Neural progenitor cell (in vitro differentiated cells): ENCODE measurements at regions not wholly inside any gene's neighbourhood (a gene's known extent, or its start where the extent isn't known, plus 50 kb on each side); places are given as distances from the start of the nearest gene placed in this dataset.

Experiments
- DNase-seq: peaks from one replicate; pipeline ENCODE4 v3.0.0-alpha.2; 2016; ENCODE audit warnings: low spot score
- H2AFZ ChIP-seq: fragments of 200-600 bp; sonication (generic); replicated peaks from 2 replicates; pipeline ENCODE4 v1.6.1; 2016; ENCODE audit warnings: antibody characterized with exemption
- H3F3A ChIP-seq: fragments of 200-600 bp; sonication (generic); 2 replicates; pipeline ENCODE4 v1.6.1; 2016; ENCODE audit warnings: antibody characterized with exemption, low read depth
- H3K27ac ChIP-seq: fragments of 200-600 bp; sonication (generic); 2 replicates; pipeline ENCODE4 v1.5.1; 2016; ENCODE audit warnings: mild to moderate bottlenecking
- H3K27me3 ChIP-seq: fragments of 200-600 bp; sonication (generic); 2 replicates; pipeline ENCODE4 v1.6.1; 2016; ENCODE audit warnings: mild to moderate bottlenecking, moderate library complexity
- H3K36me3 ChIP-seq: fragments of 200-600 bp; sonication (generic); 2 replicates; pipeline ENCODE4 v1.5.1; 2016
- H3K4me1 ChIP-seq: fragments of 200-600 bp; sonication (generic); 2 replicates; pipeline ENCODE4 v1.6.1; 2016; ENCODE audit warnings: mixed run types
- H3K4me2 ChIP-seq: fragments of 200-600 bp; sonication (generic); 2 replicates; pipeline ENCODE4 v1.6.1; 2016
- H3K4me3 ChIP-seq: fragments of 200-600 bp; sonication (generic); 2 replicates; pipeline ENCODE4 v1.5.1; 2016
- H3K79me2 ChIP-seq: fragments of 200-600 bp; sonication (generic); 2 replicates; pipeline ENCODE4 v1.6.1; 2016; ENCODE audit warnings: low read depth
- H3K9ac ChIP-seq: fragments of 200-600 bp; sonication (generic); 2 replicates; pipeline ENCODE4 v1.6.1; 2016
- H3K9me3 ChIP-seq: fragments of 200-600 bp; sonication (generic); 2 replicates; pipeline ENCODE4 v1.5.1; 2016; ENCODE audit warnings: low read depth
- H4K20me1 ChIP-seq: fragments of 200-600 bp; sonication (generic); 2 replicates; pipeline ENCODE4 v1.6.1; 2016; ENCODE audit warnings: low read depth
- H3K27ac Mint-ChIP-seq: 3 replicates; pipeline ENCODE4 v1.8.0; 2021; ENCODE audit warnings: mixed read lengths
- H3K27me3 Mint-ChIP-seq: 2 replicates; pipeline ENCODE4 v1.8.0; 2022; ENCODE audit warnings: low read depth, mild to moderate bottlenecking, inconsistent platforms, moderate library complexity, mixed read lengths; ENCODE audit not compliant: insufficient read depth
- H3K36me3 Mint-ChIP-seq: 3 replicates; pipeline ENCODE4 v1.8.0; 2021; ENCODE audit warnings: mixed read lengths
- H3K4me1 Mint-ChIP-seq: 3 replicates; pipeline ENCODE4 v1.8.0; 2021; ENCODE audit warnings: mixed read lengths
- H3K4me3 Mint-ChIP-seq: 3 replicates; pipeline ENCODE4 v1.8.0; 2021; ENCODE audit warnings: mild to moderate bottlenecking, moderate library complexity, mixed read lengths
- H3K9me3 Mint-ChIP-seq: 3 replicates; pipeline ENCODE4 v1.8.0; 2020; ENCODE audit warnings: mixed read lengths
- EZH2 ChIP-seq: fragments of 200-600 bp; sonication (generic); IDR thresholded peaks from 2 replicates; pipeline ENCODE4 v1.6.1; 2017; ENCODE audit warnings: antibody characterized with exemption, mild to moderate bottlenecking, moderate library complexity
- EZH2phosphoT487 ChIP-seq: fragments of 200-600 bp; sonication (generic); IDR thresholded peaks from 2 replicates; pipeline ENCODE4 v1.6.1; 2017; ENCODE audit warnings: antibody characterized with exemption
- TF ChIP-seq, protein P1 (sequence below): fragments of 200-600 bp; sonication (generic); IDR thresholded peaks from 2 replicates; pipeline ENCODE4 v1.5.1; 2017; ENCODE audit warnings: antibody characterized with exemption, mild to moderate bottlenecking

GRCh38 chr16:85471469-85472431, 141.4 kb upstream of the GSE1 start:
- H3K27ac Mint-ChIP-seq, result peak overlapping the region; percentile 82

DNA sequence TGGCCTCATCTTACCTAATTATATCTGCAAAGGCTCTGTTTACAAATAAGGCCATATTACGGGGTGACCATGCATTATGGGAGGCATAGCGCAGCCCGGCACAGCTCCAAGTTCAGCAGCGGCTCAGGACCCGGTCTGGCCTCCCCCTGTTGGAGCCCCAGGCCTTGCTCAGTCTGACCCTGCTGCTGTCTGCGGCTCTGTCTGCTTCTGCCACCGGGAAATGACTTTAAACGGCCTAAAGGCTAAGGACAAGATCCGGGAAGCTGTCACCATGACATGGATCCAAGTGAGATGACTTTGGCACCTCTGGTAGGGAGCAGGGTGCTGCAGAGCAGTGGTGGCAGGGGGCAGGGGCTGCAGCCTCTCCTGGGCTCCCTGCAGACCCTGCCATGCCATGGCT, 140.6 kb upstream of the GSE1 start:
- no peaks in the 10 kb centered on the region for H3K79me2 ChIP-seq
- Mint-ChIP-seq H3K4me1 (peaks cover 43% of the 10 kb centered on the region), H3K27ac (no peak overlapping the region), H3K36me3 (no peaks in the 10 kb centered on the region), H3K27me3 (peaks cover 20% of the 10 kb centered on the region), H3K9me3 (no peaks in the 10 kb centered on the region), H3K4me3 (peak overlapping the region; percentile 39)
- H3K4me1 ChIP-seq, result peaks cover 32% of the 10 kb centered on the region
- no peak for DNase-seq
- no peaks in the 10 kb centered on the region for H3K36me3 ChIP-seq
- H4K20me1 ChIP-seq, result no peaks in the 10 kb centered on the region
- H3K9me3 ChIP-seq, result no peaks in the 10 kb centered on the region
- peaks cover 22% of the 10 kb centered on the region for H3F3A ChIP-seq
- peak overlapping the region; percentile 64 for H3K4me2 ChIP-seq
- no peak overlapping the region for H2AFZ ChIP-seq
- H3K4me3 ChIP-seq, result no peak overlapping the region
- no peak overlapping the region for H3K27ac ChIP-seq
- TF ChIP-seq EZH2 (no peak), EZH2phosphoT487 (no peak)
- TF ChIP-seq, protein P1, sequence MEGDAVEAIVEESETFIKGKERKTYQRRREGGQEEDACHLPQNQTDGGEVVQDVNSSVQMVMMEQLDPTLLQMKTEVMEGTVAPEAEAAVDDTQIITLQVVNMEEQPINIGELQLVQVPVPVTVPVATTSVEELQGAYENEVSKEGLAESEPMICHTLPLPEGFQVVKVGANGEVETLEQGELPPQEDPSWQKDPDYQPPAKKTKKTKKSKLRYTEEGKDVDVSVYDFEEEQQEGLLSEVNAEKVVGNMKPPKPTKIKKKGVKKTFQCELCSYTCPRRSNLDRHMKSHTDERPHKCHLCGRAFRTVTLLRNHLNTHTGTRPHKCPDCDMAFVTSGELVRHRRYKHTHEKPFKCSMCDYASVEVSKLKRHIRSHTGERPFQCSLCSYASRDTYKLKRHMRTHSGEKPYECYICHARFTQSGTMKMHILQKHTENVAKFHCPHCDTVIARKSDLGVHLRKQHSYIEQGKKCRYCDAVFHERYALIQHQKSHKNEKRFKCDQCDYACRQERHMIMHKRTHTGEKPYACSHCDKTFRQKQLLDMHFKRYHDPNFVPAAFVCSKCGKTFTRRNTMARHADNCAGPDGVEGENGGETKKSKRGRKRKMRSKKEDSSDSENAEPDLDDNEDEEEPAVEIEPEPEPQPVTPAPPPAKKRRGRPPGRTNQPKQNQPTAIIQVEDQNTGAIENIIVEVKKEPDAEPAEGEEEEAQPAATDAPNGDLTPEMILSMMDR, result no peak
- no peaks in the 10 kb centered on the region for H3K27me3 ChIP-seq
- no peak overlapping the region for H3K9ac ChIP-seq

More at GRCh38 chr16:85471469-85472431, 141.4 kb upstream of the GSE1 start:
- Histone ChIP-seq H3K27ac (no peak overlapping the region), H3F3A (peaks cover 22% of the 10 kb centered on the region), H2AFZ (no peak overlapping the region), H4K20me1 (no peaks in the 10 kb centered on the region), H3K9me3 (no peaks in the 10 kb centered on the region), H3K4me1 (peaks cover 32% of the 10 kb centered on the region), H3K4me3 (no peak overlapping the region), H3K27me3 (no peaks in the 10 kb centered on the region), H3K79me2 (no peaks in the 10 kb centered on the region), H3K4me2 (no peak overlapping the region), H3K36me3 (no peaks in the 10 kb centered on the region), H3K9ac (no peak overlapping the region)
- no peaks in the 10 kb centered on the region for H3K36me3 Mint-ChIP-seq
- peaks cover 21% of the 10 kb centered on the region for H3K27me3 Mint-ChIP-seq
- TF ChIP-seq EZH2 (no peak), EZH2phosphoT487 (no peak)
- TF ChIP-seq, protein P1, result no peak
- peak overlapping the region; percentile 56 for H3K4me3 Mint-ChIP-seq
- no peaks in the 10 kb centered on the region for H3K9me3 Mint-ChIP-seq
- DNase-seq, result no peak
- H3K4me1 Mint-ChIP-seq, result peaks cover 43% of the 10 kb centered on the region

DNA sequence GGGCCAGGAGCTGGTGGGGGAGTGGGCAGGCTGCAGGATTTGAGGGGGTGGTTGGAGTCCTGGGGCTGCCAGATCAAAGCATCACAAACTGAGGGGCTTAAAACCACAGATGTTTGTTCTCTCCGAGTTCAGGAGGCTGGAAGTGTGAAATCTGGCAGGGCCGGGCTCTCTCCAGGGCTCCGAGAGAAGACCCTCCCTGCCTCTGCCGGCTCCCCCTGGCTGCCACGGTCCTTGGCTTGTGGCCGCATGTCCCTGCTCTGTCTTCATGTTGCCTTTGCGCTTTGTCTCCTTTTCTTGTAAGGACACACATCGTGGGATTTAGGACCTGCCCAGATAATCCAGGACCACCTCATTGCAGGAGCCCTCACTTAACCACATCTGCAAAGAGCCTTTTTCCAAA, 139.8 kb upstream of the GSE1 start:
- peaks cover 47% of the 10 kb centered on the region for H3K4me1 Mint-ChIP-seq
- peaks cover 22% of the 10 kb centered on the region for H3F3A ChIP-seq
- H3K36me3 Mint-ChIP-seq, result no peaks in the 10 kb centered on the region
- H3K4me2 ChIP-seq, result peak overlapping the region; percentile 64
- H3K27ac ChIP-seq, result no peak overlapping the region
- H3K27ac Mint-ChIP-seq, result peak overlapping the region; percentile 72
- peak overlapping the region; percentile 42 for H3K4me3 Mint-ChIP-seq
- peaks cover 20% of the 10 kb centered on the region for H3K27me3 Mint-ChIP-seq
- peak; percentile 54 for DNase-seq
- H4K20me1 ChIP-seq, result no peaks in the 10 kb centered on the region
- H3K79me2 ChIP-seq, result no peaks in the 10 kb centered on the region
- H3K4me1 ChIP-seq, result peaks cover 32% of the 10 kb centered on the region
- TF ChIP-seq EZH2 (no peak), EZH2phosphoT487 (no peak)
- TF ChIP-seq, protein P1, result no peak
- no peaks in the 10 kb centered on the region for H3K27me3 ChIP-seq
- H2AFZ ChIP-seq, result no peak overlapping the region
- no peaks in the 10 kb centered on the region for H3K36me3 ChIP-seq
- peaks cover 3% of the 10 kb centered on the region for H3K9me3 Mint-ChIP-seq
- H3K9ac ChIP-seq, result no peak overlapping the region
- H3K4me3 ChIP-seq, result no peak overlapping the region
- H3K9me3 ChIP-seq, result no peaks in the 10 kb centered on the region
